ENCODE measurements at regions not wholly inside any gene's neighbourhood (a gene's known extent, or its start where the extent isn't known, plus 50 kb on each side); places are given as distances from the start of the nearest gene placed in this dataset.
A peak's percentile ranks its signal among the peaks of the same experiment; 100 is the strongest.

GRCh38 chr22:22047266-22047665 lies 64.7 kb upstream of the TOP3B start:
- FAIRE-seq = no peak

GRCh38 chr22:22046370-22046769 lies 63.8 kb upstream of the TOP3B start:
- DNase-seq (ENCODE audit: extremely low spot score, insufficient read length, low read depth) (no peak), FAIRE-seq (peak; percentile 9)

More at GRCh38 chr22:22047266-22047665, 64.7 kb upstream of the TOP3B start:
- no peak for DNase-seq (ENCODE audit: extremely low spot score, insufficient read length, low read depth)

GRCh38 chr22:22045571-22046335 lies 63.2 kb upstream of the TOP3B start:
- FAIRE-seq (no peak), DNase-seq (ENCODE audit: extremely low spot score, insufficient read length, low read depth) (no peak)

GRCh38 chr22:22044153-22044552 lies 61.6 kb upstream of the TOP3B start:
- no peak for FAIRE-seq

GRCh38 chr22:22043296-22044078 lies 60.9 kb upstream of the TOP3B start:
- FAIRE-seq = peak; percentile 73

More at GRCh38 chr22:22044153-22044552, 61.6 kb upstream of the TOP3B start:
- no peak for DNase-seq (ENCODE audit: extremely low spot score, insufficient read length, low read depth)

GRCh38 chr22:22042599-22043295 lies 60.2 kb upstream of the TOP3B start:
- DNase-seq (ENCODE audit: extremely low spot score, insufficient read length, low read depth) (no peak), FAIRE-seq (no peak)

More at GRCh38 chr22:22043296-22044078, 60.9 kb upstream of the TOP3B start:
- no peak for DNase-seq (ENCODE audit: extremely low spot score, insufficient read length, low read depth)

- FAIRE-seq (peak; percentile 74), DNase-seq (ENCODE audit: extremely low spot score, insufficient read length, low read depth) (no peak)
These were observed 59.4 kb upstream of the TOP3B start for GRCh38 chr22:22042009-22042408.

GRCh38 chr22:22040908-22041307 lies 58.3 kb upstream of the TOP3B start:
- FAIRE-seq (no peak), DNase-seq (ENCODE audit: extremely low spot score, insufficient read length, low read depth) (no peak)

GRCh38 chr22:22040472-22040871 lies 57.9 kb upstream of the TOP3B start:
- DNase-seq (ENCODE audit: extremely low spot score, insufficient read length, low read depth) (no peak), FAIRE-seq (no peak)

- FAIRE-seq = no peak
- no peak for DNase-seq (ENCODE audit: extremely low spot score, insufficient read length, low read depth)
These were observed 56.9 kb upstream of the TOP3B start for GRCh38 chr22:22039286-22040074.

- DNase-seq (ENCODE audit: extremely low spot score, insufficient read length, low read depth) (no peak), FAIRE-seq (no peak)
These were observed 55.7 kb upstream of the TOP3B start for GRCh38 chr22:22038178-22038880.

- DNase-seq (ENCODE audit: extremely low spot score, insufficient read length, low read depth) (no peak), FAIRE-seq (no peak)
These were observed 55.2 kb upstream of the TOP3B start for GRCh38 chr22:22037740-22038139.

GRCh38 chr22:22037229-22037628 lies 54.6 kb upstream of the TOP3B start:
- DNase-seq (ENCODE audit: extremely low spot score, insufficient read length, low read depth) (no peak), FAIRE-seq (peak; percentile 64)

GRCh38 chr22:22036588-22036987 lies 54.0 kb upstream of the TOP3B start:
- DNase-seq (ENCODE audit: extremely low spot score, insufficient read length, low read depth) (no peak), FAIRE-seq (no peak)

GRCh38 chr22:22035771-22036314 lies 53.3 kb upstream of the TOP3B start:
- DNase-seq (ENCODE audit: extremely low spot score, insufficient read length, low read depth) (no peak), FAIRE-seq (no peak)

- no peak for FAIRE-seq
- DNase-seq (ENCODE audit: extremely low spot score, insufficient read length, low read depth) = no peak
These were observed 52.6 kb upstream of the TOP3B start for GRCh38 chr22:22035203-22035602.

GRCh38 chr22:22034469-22035132 lies 52.0 kb upstream of the TOP3B start:
- FAIRE-seq (no peak), DNase-seq (ENCODE audit: extremely low spot score, insufficient read length, low read depth) (no peak)

GRCh38 chr22:22033803-22034468 lies 51.3 kb upstream of the TOP3B start:
- FAIRE-seq = no peak

More at GRCh38 chr22:22033803-22034468, 51.3 kb upstream of the TOP3B start:
- no peak for DNase-seq (ENCODE audit: extremely low spot score, insufficient read length, low read depth)
